ENCODE measurements at regions not wholly inside any gene's neighbourhood (a gene's known extent, or its start where the extent isn't known, plus 50 kb on each side); places are given as distances from the start of the nearest gene placed in this dataset.

DNA sequence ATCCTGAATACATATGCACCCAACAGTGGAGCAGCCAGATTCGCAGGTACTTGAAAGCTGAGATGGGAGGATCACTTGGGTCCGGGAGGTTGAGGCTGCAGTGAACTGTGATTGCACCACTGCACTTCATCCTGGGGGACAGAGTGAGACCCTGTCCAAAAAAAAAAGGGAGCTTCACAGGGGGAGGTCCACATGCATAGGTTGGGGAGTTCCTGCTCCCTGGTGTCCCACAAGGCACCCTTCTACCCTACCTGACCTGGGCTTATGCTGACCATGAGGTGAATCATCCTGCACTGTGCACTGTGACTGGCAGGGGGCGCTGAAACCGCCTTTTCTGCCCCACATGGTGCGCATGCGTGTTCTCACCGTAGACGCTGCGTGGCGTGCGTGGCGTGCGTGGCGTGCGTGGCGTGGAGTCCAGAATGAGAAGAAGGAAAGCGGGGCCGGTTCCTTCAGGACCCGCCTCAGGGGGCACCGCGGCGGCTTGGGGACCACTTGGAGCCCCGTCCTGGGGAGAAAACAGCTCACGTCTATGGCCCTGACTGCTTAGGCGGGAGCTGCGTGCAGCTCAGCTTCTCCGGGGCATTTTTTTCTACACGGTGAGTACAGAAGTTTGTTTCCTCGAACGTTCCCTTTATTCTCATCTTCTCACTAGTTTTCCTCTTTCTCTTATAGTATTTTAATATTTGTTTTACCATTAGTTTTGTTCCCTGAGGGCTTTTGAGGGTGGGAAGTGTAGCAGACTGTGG is 116.6 kb upstream of the GRK3 start:
- H3K36me3 ChIP-seq (ENCODE audit: control insufficient read depth, insufficient read depth, low read length): no peaks in the 10 kb centered on the region
- H3K23ac ChIP-seq (ENCODE audit: low read length): no peak overlapping the region
- H3K27me3 ChIP-seq (ENCODE audit: insufficient read depth, low read length, poor library complexity): no peaks in the 10 kb centered on the region
- no peak overlapping the region for H2BK15ac ChIP-seq (replicated peaks; ENCODE audit: low read depth)
- H4K8ac ChIP-seq (ENCODE audit: low read depth, low read length): no peak overlapping the region
- H2BK5ac ChIP-seq (ENCODE audit: low read length): no peak overlapping the region
- H2AK5ac ChIP-seq (ENCODE audit: low read length): no peak overlapping the region
- H3K79me1 ChIP-seq (ENCODE audit: low read length): peaks cover 5% of the 10 kb centered on the region
- no peak overlapping the region for H2BK120ac ChIP-seq (ENCODE audit: low read depth, low read length)
- peak overlapping the region; percentile 96 for H3K56ac ChIP-seq (ENCODE audit: low read length)
- peak overlapping the region; percentile 88 for H3K4me3 ChIP-seq (ENCODE audit: low read length)
- peak; percentile 82 for DNase-seq
- peak overlapping the region; percentile 56 for H3K18ac ChIP-seq (ENCODE audit: low read length)
- peaks cover 44% of the 10 kb centered on the region for H3K79me2 ChIP-seq (ENCODE audit: control insufficient read depth, insufficient read depth, low read length)
- H3K4ac ChIP-seq (ENCODE audit: low read depth, low read length): peak overlapping the region; percentile 41
- peak overlapping the region; percentile 77 for H3K9ac ChIP-seq (ENCODE audit: low read length)
- no peaks in the 10 kb centered on the region for H3K4me1 ChIP-seq (ENCODE audit: control insufficient read depth, low read depth, low read length)
- no CpG with 5 or more reads among the region's 30 CpGs for WGBS (ENCODE audit: extremely low coverage, insufficient coverage, low lambda C conversion rate)
- H3K27ac ChIP-seq (ENCODE audit: low read depth, low read length): no peak overlapping the region
- no peak overlapping the region for H4K5ac ChIP-seq (ENCODE audit: low read length)
- H3K4me2 ChIP-seq (ENCODE audit: low read length): peak overlapping the region; percentile 90

DNA sequence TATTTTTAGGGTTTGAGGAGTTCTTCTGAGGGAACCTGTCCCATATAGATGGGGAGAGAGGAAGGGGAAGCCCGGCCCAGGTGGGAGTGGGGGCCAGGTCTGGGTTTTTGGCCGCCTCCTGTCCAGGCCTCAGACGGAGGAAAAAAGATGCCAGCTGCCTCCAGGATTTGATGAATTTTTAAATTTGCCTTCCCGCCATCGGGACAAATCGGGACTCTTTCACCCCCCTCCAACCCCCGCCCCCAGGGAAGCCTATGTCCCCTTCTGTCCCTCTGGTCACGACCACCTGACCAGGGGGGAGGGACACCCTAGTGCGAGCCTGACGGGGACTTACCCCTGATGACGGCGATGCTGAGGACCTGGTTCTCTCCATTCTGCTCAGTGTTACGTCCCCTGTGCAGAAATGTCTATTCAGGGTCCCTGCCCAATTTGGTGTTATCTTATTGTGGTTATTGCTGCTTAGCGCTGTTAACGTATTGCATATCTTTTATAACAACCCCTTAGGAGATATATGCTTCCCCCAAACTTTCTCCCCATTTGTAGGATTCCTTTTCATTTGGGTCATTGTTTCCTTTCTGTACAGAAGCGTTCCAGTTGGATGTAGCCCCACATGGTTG is 115.9 kb upstream of the GRK3 start:
- Histone ChIP-seq H3K4me3 (ENCODE audit: low read length) (peak overlapping the region; percentile 88), H3K23ac (ENCODE audit: low read length) (no peak overlapping the region), H3K4me2 (ENCODE audit: low read length) (peak overlapping the region; percentile 90), H2BK120ac (ENCODE audit: low read depth, low read length) (no peak overlapping the region), H3K4me1 (ENCODE audit: control insufficient read depth, low read depth, low read length) (no peaks in the 10 kb centered on the region), H3K4ac (ENCODE audit: low read depth, low read length) (peak overlapping the region; percentile 41), H3K36me3 (ENCODE audit: control insufficient read depth, insufficient read depth, low read length) (no peaks in the 10 kb centered on the region), H3K9ac (ENCODE audit: low read length) (peak overlapping the region; percentile 77), H3K27ac (ENCODE audit: low read depth, low read length) (no peak overlapping the region), H4K5ac (ENCODE audit: low read length) (no peak overlapping the region), H3K18ac (ENCODE audit: low read length) (no peak overlapping the region), H2AK5ac (ENCODE audit: low read length) (no peak overlapping the region), H2BK5ac (ENCODE audit: low read length) (no peak overlapping the region), H3K79me1 (ENCODE audit: low read length) (peaks cover 6% of the 10 kb centered on the region), H3K27me3 (ENCODE audit: insufficient read depth, low read length, poor library complexity) (no peaks in the 10 kb centered on the region), H4K8ac (ENCODE audit: low read depth, low read length) (no peak overlapping the region), H3K56ac (ENCODE audit: low read length) (peak overlapping the region; percentile 96), H3K79me2 (ENCODE audit: control insufficient read depth, insufficient read depth, low read length) (peaks cover 49% of the 10 kb centered on the region), H2BK15ac (replicated peaks; ENCODE audit: low read depth) (no peak overlapping the region)
- DNase-seq: no peak
- WGBS (ENCODE audit: extremely low coverage, insufficient coverage, low lambda C conversion rate): no CpG with 5 or more reads among the region's 16 CpGs

DNA sequence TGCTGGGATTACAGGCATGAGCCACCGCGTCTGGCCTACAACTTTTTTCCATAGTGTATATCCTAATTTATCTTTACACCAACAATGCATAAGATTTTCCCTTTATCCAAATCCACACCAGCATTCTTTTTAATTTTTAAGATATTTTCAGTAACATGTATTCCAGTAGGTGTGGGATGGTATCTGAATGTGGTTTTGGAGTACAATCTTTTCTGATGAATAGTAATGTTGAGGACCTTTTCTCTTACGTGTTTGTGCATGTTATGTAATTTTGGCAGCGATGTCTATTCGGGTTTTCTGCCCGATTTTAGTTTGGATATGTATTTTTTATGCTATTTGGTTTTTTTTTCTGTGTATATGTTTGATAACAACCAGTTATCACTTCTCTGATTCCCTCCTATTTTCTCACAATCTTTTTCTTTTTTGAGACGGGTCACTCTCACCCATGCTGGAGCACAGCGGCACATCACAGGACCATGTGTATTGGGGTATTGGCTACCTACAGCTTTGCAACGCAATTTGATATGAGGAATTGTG is 114.6 kb upstream of the GRK3 start:
- H3K36me3 ChIP-seq (ENCODE audit: control insufficient read depth, insufficient read depth, low read length): peaks cover 3% of the 10 kb centered on the region
- DNase-seq: no peak
- H3K4ac ChIP-seq (ENCODE audit: low read depth, low read length): no peak overlapping the region
- H3K9ac ChIP-seq (ENCODE audit: low read length): no peak overlapping the region
- H3K56ac ChIP-seq (ENCODE audit: low read length): peak overlapping the region; percentile 25
- peaks cover 55% of the 10 kb centered on the region for H3K79me2 ChIP-seq (ENCODE audit: control insufficient read depth, insufficient read depth, low read length)
- H3K27me3 ChIP-seq (ENCODE audit: insufficient read depth, low read length, poor library complexity): no peaks in the 10 kb centered on the region
- H3K79me1 ChIP-seq (ENCODE audit: low read length): peaks cover 12% of the 10 kb centered on the region
- no peaks in the 10 kb centered on the region for H3K4me1 ChIP-seq (ENCODE audit: control insufficient read depth, low read depth, low read length)
- H3K4me2 ChIP-seq (ENCODE audit: low read length): no peak overlapping the region
- H2AK5ac ChIP-seq (ENCODE audit: low read length): no peak overlapping the region
- H2BK15ac ChIP-seq (replicated peaks; ENCODE audit: low read depth): no peak overlapping the region
- H4K8ac ChIP-seq (ENCODE audit: low read depth, low read length): no peak overlapping the region
- no peak overlapping the region for H3K4me3 ChIP-seq (ENCODE audit: low read length)
- H3K27ac ChIP-seq (ENCODE audit: low read depth, low read length): no peak overlapping the region
- H3K23ac ChIP-seq (ENCODE audit: low read length): no peak overlapping the region
- no peak overlapping the region for H3K18ac ChIP-seq (ENCODE audit: low read length)
- WGBS (ENCODE audit: extremely low coverage, insufficient coverage, low lambda C conversion rate): no CpG with 5 or more reads among the region's 9 CpGs
- H2BK120ac ChIP-seq (ENCODE audit: low read depth, low read length): no peak overlapping the region
- no peak overlapping the region for H4K5ac ChIP-seq (ENCODE audit: low read length)
- no peak overlapping the region for H2BK5ac ChIP-seq (ENCODE audit: low read length)

DNA sequence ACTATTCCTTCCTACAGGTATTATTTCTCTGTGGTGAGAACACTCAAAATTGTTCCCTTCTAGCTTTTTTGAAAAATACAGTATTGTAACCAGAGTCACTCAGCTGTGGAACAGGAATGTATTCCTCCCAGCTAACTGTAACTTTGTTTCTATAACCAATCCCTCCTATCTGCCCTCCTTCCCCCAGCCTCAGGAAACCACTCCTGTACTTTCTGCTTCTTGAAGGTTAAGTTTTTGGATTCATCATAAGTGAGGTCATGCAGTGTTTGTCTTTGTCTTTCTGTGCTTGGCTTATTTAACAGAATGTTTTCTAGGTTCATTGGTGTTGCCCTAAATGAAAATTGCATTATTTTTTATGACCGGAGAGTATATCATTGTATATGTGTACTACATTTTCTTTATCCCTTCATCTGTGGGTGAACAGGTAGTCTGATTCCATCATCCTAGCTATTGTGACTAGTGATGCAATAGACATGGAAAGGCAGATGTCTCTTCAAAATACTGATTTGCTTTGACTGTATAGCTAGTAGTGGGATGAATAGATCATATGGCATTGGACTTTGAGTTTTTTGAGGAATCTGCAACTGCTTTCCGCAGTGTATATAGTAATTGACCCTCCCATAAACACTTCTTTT is 112.9 kb upstream of the GRK3 start:
- Histone ChIP-seq H3K4ac (ENCODE audit: low read depth, low read length) (no peak overlapping the region), H3K23ac (ENCODE audit: low read length) (no peak overlapping the region), H2AK5ac (ENCODE audit: low read length) (no peak overlapping the region), H3K56ac (ENCODE audit: low read length) (no peak overlapping the region), H3K18ac (ENCODE audit: low read length) (no peak overlapping the region), H3K4me1 (ENCODE audit: control insufficient read depth, low read depth, low read length) (no peaks in the 10 kb centered on the region), H3K4me2 (ENCODE audit: low read length) (no peak overlapping the region), H3K27me3 (ENCODE audit: insufficient read depth, low read length, poor library complexity) (no peaks in the 10 kb centered on the region), H2BK120ac (ENCODE audit: low read depth, low read length) (no peak overlapping the region), H3K36me3 (ENCODE audit: control insufficient read depth, insufficient read depth, low read length) (peaks cover 4% of the 10 kb centered on the region), H2BK15ac (replicated peaks; ENCODE audit: low read depth) (no peak overlapping the region), H4K5ac (ENCODE audit: low read length) (no peak overlapping the region), H3K79me1 (ENCODE audit: low read length) (peaks cover 14% of the 10 kb centered on the region), H3K79me2 (ENCODE audit: control insufficient read depth, insufficient read depth, low read length) (peaks cover 58% of the 10 kb centered on the region), H2BK5ac (ENCODE audit: low read length) (no peak overlapping the region), H4K8ac (ENCODE audit: low read depth, low read length) (no peak overlapping the region), H3K27ac (ENCODE audit: low read depth, low read length) (no peak overlapping the region), H3K9ac (ENCODE audit: low read length) (no peak overlapping the region), H3K4me3 (ENCODE audit: low read length) (no peak overlapping the region)
- DNase-seq: no peak
- no CpG with 5 or more reads among the region's 2 CpGs for WGBS (ENCODE audit: extremely low coverage, insufficient coverage, low lambda C conversion rate)

DNA sequence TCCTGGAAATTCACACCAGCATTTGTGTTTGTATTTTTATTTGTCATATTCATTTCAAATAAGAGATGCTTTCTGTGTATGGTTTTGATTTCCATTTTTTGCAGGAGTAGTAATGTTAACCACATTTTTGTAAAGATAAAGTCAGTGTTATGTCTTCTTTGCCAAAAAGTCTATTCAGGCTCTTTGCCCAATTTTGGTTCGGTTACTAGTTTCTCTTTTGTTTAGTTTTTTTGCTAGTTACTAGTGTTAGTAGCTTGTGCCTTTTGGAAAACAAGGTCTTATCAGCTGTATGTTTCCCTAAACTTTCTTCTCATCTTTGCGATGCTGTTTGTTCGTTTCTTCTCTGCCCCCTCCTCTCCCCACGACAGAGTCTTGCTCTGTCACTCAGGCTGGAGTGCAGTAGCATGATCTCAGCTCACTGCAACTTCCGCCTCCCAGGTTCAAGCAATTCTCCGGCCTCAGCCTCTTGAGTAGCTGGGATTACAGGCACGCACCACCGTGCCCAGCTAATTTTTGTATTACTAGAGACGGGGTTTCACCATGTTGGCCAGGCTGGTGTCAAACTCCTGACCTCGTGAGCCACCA is 112.3 kb upstream of the GRK3 start:
- H3K9ac ChIP-seq (ENCODE audit: low read length): no peak overlapping the region
- H3K27ac ChIP-seq (ENCODE audit: low read depth, low read length): no peak overlapping the region
- no peak overlapping the region for H2BK15ac ChIP-seq (replicated peaks; ENCODE audit: low read depth)
- H3K4me3 ChIP-seq (ENCODE audit: low read length): no peak overlapping the region
- H3K23ac ChIP-seq (ENCODE audit: low read length): no peak overlapping the region
- H3K36me3 ChIP-seq (ENCODE audit: control insufficient read depth, insufficient read depth, low read length): peaks cover 5% of the 10 kb centered on the region
- no peak for DNase-seq
- H3K4me2 ChIP-seq (ENCODE audit: low read length): no peak overlapping the region
- H2BK5ac ChIP-seq (ENCODE audit: low read length): no peak overlapping the region
- H3K56ac ChIP-seq (ENCODE audit: low read length): no peak overlapping the region
- no peak overlapping the region for H4K5ac ChIP-seq (ENCODE audit: low read length)
- no peak overlapping the region for H3K4ac ChIP-seq (ENCODE audit: low read depth, low read length)
- H4K8ac ChIP-seq (ENCODE audit: low read depth, low read length): no peak overlapping the region
- H3K79me1 ChIP-seq (ENCODE audit: low read length): peaks cover 16% of the 10 kb centered on the region
- no CpG with 5 or more reads among the region's 10 CpGs for WGBS (ENCODE audit: extremely low coverage, insufficient coverage, low lambda C conversion rate)
- no peaks in the 10 kb centered on the region for H3K4me1 ChIP-seq (ENCODE audit: control insufficient read depth, low read depth, low read length)
- H3K27me3 ChIP-seq (ENCODE audit: insufficient read depth, low read length, poor library complexity): no peaks in the 10 kb centered on the region
- no peak overlapping the region for H3K18ac ChIP-seq (ENCODE audit: low read length)
- H2AK5ac ChIP-seq (ENCODE audit: low read length): no peak overlapping the region
- no peak overlapping the region for H2BK120ac ChIP-seq (ENCODE audit: low read depth, low read length)
- H3K79me2 ChIP-seq (ENCODE audit: control insufficient read depth, insufficient read depth, low read length): peaks cover 60% of the 10 kb centered on the region
